Immature natural killer cell (primary cell): ENCODE measurements at regions not wholly inside any gene's neighbourhood (a gene's known extent, or its start where the extent isn't known, plus 50 kb on each side); places are given as distances from the start of the nearest gene placed in this dataset.

ENCODE experiments used
- DNase-seq, 3 donors: peaks; one replicate each; pipeline ENCODE4 v3.0.0; 2022; ENCODE audit warnings: mixed read lengths in 1 of 3
- H3K27ac Mint-ChIP-seq, 6 donors: one replicate each; pipeline ENCODE4 v1.8.0; 2020; ENCODE audit warnings: mixed read lengths in 6 of 6, mild to moderate bottlenecking in 5 of 6, inconsistent platforms in 4 of 6, moderate library complexity in 3 of 6
- H3K27me3 Mint-ChIP-seq, 3 donors: one replicate each; pipeline ENCODE4 v1.8.0; 2020 to 2021; ENCODE audit warnings: low read depth in 3 of 3, mild to moderate bottlenecking in 3 of 3, mixed read lengths in 3 of 3, moderate library complexity in 3 of 3, inconsistent platforms in 1 of 3
- H3K36me3 Mint-ChIP-seq, 3 donors: one replicate each; pipeline ENCODE4 v1.8.0; 2020; ENCODE audit warnings: mixed read lengths in 3 of 3, inconsistent platforms in 2 of 3, mild to moderate bottlenecking in 2 of 3
- H3K4me1 Mint-ChIP-seq, 2 donors: one replicate each; pipeline ENCODE4 v1.8.0; 2020; ENCODE audit warnings: inconsistent platforms in 2 of 2, mild to moderate bottlenecking in 2 of 2, mixed read lengths in 2 of 2, moderate library complexity in 1 of 2
- H3K4me3 Mint-ChIP-seq, 5 donors: one replicate each; pipeline ENCODE4 v1.8.0; 2020; ENCODE audit warnings: mild to moderate bottlenecking in 5 of 5, mixed read lengths in 5 of 5, inconsistent platforms in 3 of 5, moderate library complexity in 3 of 5
- H3K9me3 Mint-ChIP-seq, 6 donors: one replicate each; pipeline ENCODE4 v1.8.0; 2020; ENCODE audit warnings: mild to moderate bottlenecking in 6 of 6, mixed read lengths in 6 of 6, inconsistent platforms in 4 of 6, moderate library complexity in 3 of 6

DNA sequence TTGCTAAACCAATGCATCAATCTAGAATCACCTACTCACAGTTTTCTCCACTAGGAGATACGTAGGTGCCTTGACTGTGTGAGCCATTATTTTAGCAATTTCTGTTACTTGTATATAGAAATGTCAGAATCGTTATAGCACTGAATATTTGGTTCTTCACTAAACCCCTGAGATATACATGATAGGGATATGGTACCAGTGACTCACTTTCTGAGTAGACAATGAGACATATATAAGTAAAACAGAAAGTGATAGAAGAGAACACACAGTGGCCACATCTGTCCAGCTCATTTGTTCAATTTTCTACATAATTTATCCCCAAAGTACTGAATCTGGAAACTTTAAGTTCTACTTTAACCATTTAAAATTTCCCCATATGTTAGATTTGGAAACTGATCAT is 1505.5 kb upstream of the TMEM132C start:
- Mint-ChIP-seq H3K9me3 (peaks cover 3 to 24% (median 9%) of the 10 kb centered on the region in 6 donors), H3K27me3 (no peaks in the 10 kb centered on the region), H3K27ac (peak overlapping the region in 3 of 6 donors; percentile 30 to 63 (median 40)), H3K36me3 (peaks cover 4 to 34% (median 8%) of the 10 kb centered on the region in 3 donors), H3K4me3 (peak overlapping the region in 1 of 5 donors; percentile 20), H3K4me1 (peaks cover 14 to 30% of the 10 kb centered on the region in 2 donors)
- no peak for DNase-seq

DNA sequence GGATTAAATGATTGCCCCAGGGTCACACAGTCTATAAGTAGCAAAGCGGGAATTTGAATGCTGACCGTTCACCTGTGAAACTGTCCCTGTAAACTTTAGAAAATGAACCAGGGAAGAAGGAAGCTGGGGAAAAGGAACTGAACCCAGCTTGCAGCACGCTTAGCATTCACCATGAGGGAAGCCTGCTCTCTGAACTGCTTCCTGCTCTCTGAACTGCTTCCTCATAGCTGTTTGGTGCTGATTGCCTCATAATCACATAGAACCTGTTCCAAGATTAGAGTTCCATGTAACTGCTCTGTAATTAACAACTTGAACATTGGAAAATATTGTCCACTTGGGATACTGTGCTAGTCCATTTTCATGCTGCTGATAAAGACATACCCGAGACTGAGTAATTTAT is 1504.8 kb upstream of the TMEM132C start:
- DNase-seq, result no peak
- Mint-ChIP-seq H3K4me1 (peaks cover 18 to 37% of the 10 kb centered on the region in 2 donors), H3K9me3 (peaks cover 3 to 24% (median 10%) of the 10 kb centered on the region in 6 donors), H3K4me3 (peak overlapping the region in 3 of 5 donors; percentile 12 to 73 (median 41)), H3K27me3 (peaks cover 0 to 2% (median 0%) of the 10 kb centered on the region in 3 donors), H3K27ac (peak overlapping the region in 1 of 6 donors; percentile 90), H3K36me3 (peaks cover 4 to 39% (median 8%) of the 10 kb centered on the region in 3 donors)

DNA sequence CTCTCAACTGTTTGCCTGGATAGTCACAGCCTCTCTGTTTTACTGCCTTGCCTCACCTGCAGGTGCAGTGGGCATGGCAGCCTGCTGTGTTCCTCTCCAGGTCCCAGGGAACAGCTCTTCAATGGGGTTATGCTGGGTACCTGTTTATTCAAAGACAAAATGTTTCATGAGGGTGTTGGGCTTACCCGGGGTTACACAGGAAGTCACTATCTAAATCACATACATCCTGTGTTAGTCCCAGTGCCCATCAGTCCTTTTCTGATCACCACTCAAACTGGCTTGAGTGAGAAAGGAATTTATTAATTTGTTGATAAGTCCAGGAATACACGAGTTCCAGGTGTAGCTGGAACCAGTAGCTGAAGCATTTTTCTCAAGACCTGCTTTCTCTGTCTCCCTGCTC is 1503.6 kb upstream of the TMEM132C start:
- H3K27ac Mint-ChIP-seq, result peak overlapping the region in 2 of 6 donors; percentile 65 to 78
- peaks cover 3 to 24% (median 10%) of the 10 kb centered on the region in 6 donors for H3K9me3 Mint-ChIP-seq
- H3K4me1 Mint-ChIP-seq, result peaks cover 21 to 40% of the 10 kb centered on the region in 2 donors
- H3K27me3 Mint-ChIP-seq, result peaks cover 0 to 2% (median 0%) of the 10 kb centered on the region in 3 donors
- H3K4me3 Mint-ChIP-seq, result peak overlapping the region in 2 of 5 donors; percentile 17 to 73
- H3K36me3 Mint-ChIP-seq, result peaks cover 4 to 41% (median 8%) of the 10 kb centered on the region in 3 donors
- peak in 1 of 3 donors; percentile 36 for DNase-seq

DNA sequence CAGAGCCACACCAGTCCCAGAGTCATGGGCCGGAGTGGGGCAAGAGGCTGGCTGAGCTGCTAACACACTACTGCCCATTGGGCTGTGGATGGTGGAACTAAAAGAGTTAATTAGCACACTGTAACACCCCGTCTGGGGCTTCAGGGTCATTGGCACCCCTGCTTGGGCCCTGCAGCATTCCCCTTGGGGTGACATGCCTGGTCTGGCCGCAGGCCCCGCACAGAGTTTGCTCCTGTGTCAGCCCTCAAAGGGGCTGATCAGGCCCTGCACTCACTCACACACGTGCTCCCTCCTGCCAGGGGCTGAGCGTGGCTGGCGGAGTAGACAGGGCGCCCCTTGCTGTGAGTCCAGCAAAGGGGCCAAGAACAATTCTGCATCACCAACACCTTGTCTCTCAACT is 1499.6 kb upstream of the TMEM132C start:
- no peak for DNase-seq
- Mint-ChIP-seq H3K4me1 (peaks cover 25 to 39% of the 10 kb centered on the region in 2 donors), H3K9me3 (peaks cover 5 to 31% (median 13%) of the 10 kb centered on the region in 6 donors), H3K36me3 (peaks cover 4 to 42% (median 9%) of the 10 kb centered on the region in 3 donors), H3K4me3 (peak overlapping the region in 1 of 5 donors; percentile 69), H3K27me3 (peaks cover 0 to 4% (median 1%) of the 10 kb centered on the region in 3 donors), H3K27ac (peak overlapping the region in 4 of 6 donors; percentile 25 to 97 (median 74))

DNA sequence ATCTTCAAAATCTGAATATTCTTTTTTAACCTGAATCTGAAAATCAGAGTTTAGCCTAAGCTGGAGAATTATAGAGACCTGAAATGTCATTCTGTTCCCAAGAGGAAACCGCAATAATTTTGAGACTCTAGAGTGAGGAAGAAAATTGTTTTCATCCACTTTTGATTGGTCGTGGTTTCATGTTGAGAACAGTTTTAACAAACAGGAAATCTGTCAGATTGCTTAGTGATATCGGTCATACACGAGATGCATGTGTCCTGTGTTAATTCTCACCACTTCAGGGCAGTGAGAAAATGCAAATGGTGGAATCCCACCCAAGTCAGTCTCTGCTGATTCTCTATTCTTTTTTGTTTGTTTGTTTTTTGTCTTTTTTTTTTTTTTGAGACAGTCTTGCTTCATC is 1498.5 kb upstream of the TMEM132C start:
- Mint-ChIP-seq H3K9me3 (peaks cover 9 to 30% (median 12%) of the 10 kb centered on the region in 6 donors), H3K27ac (peak overlapping the region; percentile 40 to 97 (median 76)), H3K4me1 (peaks cover 18 to 29% of the 10 kb centered on the region in 2 donors), H3K27me3 (peaks cover 0 to 4% (median 1%) of the 10 kb centered on the region in 3 donors), H3K36me3 (peaks cover 4 to 35% (median 9%) of the 10 kb centered on the region in 3 donors), H3K4me3 (peak overlapping the region in 3 of 5 donors; percentile 11 to 80 (median 56))
- DNase-seq, result peak; percentile 19 to 71 (median 27)

DNA sequence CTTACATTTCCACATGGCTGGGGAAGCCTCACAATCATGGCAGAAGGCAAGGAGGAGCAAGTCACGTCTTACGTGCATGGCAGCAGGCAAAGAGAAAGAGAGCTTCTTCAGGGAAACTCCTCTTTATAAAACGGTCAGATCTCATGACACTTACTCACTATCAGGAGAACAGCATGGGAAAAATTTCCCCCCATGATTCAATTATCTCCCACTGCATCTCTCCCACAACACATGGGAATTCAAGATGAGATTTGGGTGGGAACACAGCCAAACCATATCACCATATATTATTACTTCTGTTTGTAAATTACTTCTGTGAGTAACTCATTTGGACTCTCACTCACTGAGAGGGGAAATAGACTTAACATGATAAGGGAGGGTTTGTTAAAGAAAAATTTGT is 1496.8 kb upstream of the TMEM132C start:
- H3K9me3 Mint-ChIP-seq, result peaks cover 3 to 19% (median 9%) of the 10 kb centered on the region in 6 donors

DNA sequence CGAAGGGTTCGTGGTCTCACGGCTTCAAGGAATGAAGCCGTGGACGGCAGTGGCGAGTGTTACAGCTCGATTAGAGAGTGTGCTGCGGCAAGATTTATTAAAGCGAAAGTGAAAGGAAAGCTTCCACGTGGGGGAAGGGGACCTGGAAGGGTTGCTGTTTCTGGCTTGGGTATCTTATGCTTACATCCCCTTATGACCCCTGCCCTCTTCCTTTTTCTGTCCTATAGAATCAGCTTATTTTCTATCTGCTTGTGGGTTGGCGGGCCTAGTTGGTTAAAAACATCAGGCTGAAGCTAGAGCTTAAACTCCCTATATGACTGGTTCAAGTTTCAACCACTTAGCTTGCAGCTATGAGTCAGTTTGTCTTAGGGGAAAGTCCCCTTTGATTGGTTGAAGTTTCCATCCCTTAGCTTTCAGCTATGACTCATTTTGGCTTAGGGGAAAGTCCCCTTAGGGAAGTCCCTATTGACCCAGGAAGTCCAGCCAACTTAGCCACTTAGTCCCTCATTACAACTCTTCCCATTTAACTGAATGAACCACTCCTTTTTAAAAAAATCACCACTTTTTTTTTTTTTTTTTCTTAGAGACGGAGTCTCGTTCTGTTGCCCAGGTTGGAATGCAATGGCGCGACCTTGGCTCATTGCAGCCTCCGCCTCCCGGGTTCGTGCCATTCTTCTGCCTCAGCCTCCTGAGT is 1494.7 kb upstream of the TMEM132C start:
- peak overlapping the region; percentile 32 to 99 (median 80) for H3K27ac Mint-ChIP-seq
- peaks cover 0 to 2% (median 1%) of the 10 kb centered on the region in 3 donors for H3K27me3 Mint-ChIP-seq
- peak overlapping the region; percentile 60 to 99 (median 67) for H3K4me3 Mint-ChIP-seq
- H3K9me3 Mint-ChIP-seq, result peaks cover 0 to 19% (median 7%) of the 10 kb centered on the region in 6 donors
- H3K36me3 Mint-ChIP-seq, result peaks cover 0 to 15% (median 4%) of the 10 kb centered on the region in 3 donors
- peaks cover 9 to 11% of the 10 kb centered on the region in 2 donors for H3K4me1 Mint-ChIP-seq
- peak; percentile 14 to 79 (median 35) for DNase-seq

More for the DNA sequence above, 1496.8 kb upstream of the TMEM132C start:
- H3K4me1 Mint-ChIP-seq, result peaks cover 13 to 21% of the 10 kb centered on the region in 2 donors
- peaks cover 0 to 4% (median 1%) of the 10 kb centered on the region in 3 donors for H3K27me3 Mint-ChIP-seq
- no peak for DNase-seq
- H3K4me3 Mint-ChIP-seq, result peak overlapping the region in 3 of 5 donors; percentile 41 to 86 (median 52)
- peak overlapping the region in 3 of 6 donors; percentile 10 to 89 (median 87) for H3K27ac Mint-ChIP-seq
- H3K36me3 Mint-ChIP-seq, result peaks cover 0 to 25% (median 4%) of the 10 kb centered on the region in 3 donors

DNA sequence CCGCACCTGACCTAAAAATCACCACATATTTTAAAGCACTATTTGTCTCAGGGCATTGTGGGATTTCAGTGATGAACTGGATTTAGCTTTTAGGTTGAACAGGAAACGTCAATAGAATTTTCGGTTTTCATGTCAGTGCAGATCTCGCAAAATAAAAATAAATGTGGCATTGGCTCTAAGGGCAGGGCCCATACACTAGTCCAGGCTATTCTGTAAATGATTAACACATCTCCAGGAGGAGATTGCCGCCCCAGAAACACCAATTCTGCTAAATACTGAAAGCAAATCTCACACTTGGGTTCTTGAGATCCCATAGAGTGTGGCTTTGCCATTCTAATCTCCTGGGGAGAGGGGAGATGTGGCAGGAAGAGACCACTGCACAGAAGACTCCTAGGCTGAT is 1494.0 kb upstream of the TMEM132C start:
- H3K9me3 Mint-ChIP-seq, result peaks cover 0 to 19% (median 7%) of the 10 kb centered on the region in 6 donors
- peaks cover 9 to 11% of the 10 kb centered on the region in 2 donors for H3K4me1 Mint-ChIP-seq
- DNase-seq, result no peak
- peaks cover 0 to 2% (median 1%) of the 10 kb centered on the region in 3 donors for H3K27me3 Mint-ChIP-seq
- H3K27ac Mint-ChIP-seq, result peak overlapping the region in 2 of 6 donors; percentile 99
- H3K4me3 Mint-ChIP-seq, result no peak overlapping the region
- peaks cover 0 to 15% (median 4%) of the 10 kb centered on the region in 3 donors for H3K36me3 Mint-ChIP-seq

DNA sequence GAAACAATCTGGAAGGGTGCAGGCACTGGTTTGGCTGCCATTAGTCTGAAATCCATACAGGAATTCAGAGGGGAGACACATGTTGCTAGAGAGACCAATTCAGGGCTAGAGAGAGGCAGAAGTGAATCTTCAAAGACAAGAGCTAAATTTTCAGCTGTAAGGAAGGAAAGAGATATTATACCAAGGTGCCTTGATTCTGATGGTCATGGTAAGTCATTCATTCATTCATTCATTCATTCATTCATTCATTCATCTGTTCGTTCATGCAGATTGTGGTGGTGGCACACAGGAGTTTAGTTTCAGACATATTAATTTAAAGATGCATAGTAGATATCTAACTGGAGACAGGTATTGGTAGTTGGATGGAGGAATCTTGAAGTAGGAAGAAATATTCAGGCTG is 1493.5 kb upstream of the TMEM132C start:
- no peak for DNase-seq

DNA sequence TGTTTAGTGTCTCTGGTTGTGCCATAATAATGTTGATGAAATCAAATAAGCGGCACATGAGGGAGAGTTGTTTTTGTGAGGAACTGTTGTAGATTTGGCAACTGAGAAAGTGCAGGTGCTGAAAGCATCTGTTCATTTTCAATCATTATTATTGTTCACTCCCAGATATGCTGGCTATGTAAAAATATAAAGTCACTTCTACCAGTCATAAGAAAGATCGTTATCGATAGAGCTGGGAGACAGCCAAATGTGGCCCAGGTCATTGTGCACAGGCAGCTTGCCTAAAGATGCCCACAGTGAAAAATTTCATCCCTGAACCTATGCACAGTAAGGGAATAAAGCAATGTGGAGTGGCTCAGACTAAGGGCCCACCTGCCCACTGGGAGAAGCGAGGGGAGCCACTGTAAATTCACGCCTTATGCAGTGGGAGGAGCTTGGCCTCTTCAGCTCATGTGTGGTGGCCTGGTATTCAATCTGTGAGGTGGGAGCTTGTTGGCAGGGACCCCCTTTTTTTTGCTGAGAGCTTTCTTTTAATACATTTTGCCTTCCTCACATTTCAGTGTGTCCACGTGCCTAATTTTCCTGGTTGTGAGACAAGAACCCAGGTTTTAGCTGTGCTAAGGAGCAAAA is 1490.8 kb upstream of the TMEM132C start:
- DNase-seq, result no peak
- Mint-ChIP-seq H3K27me3 (peaks cover 0 to 2% (median 0%) of the 10 kb centered on the region in 3 donors), H3K4me1 (peaks cover 0 to 4% of the 10 kb centered on the region in 2 donors), H3K27ac (no peak overlapping the region), H3K4me3 (no peak overlapping the region), H3K36me3 (peaks cover 0 to 4% (median 0%) of the 10 kb centered on the region in 3 donors), H3K9me3 (peaks cover 0 to 14% (median 7%) of the 10 kb centered on the region in 6 donors)

More for the DNA sequence above, 1493.5 kb upstream of the TMEM132C start:
- Mint-ChIP-seq H3K9me3 (peaks cover 0 to 19% (median 7%) of the 10 kb centered on the region in 6 donors), H3K4me3 (no peak overlapping the region), H3K4me1 (peaks cover 6 to 7% of the 10 kb centered on the region in 2 donors), H3K27ac (peak overlapping the region in 3 of 6 donors; percentile 8 to 99 (median 99)), H3K36me3 (peaks cover 0 to 11% (median 4%) of the 10 kb centered on the region in 3 donors), H3K27me3 (peaks cover 0 to 2% (median 1%) of the 10 kb centered on the region in 3 donors)

DNA sequence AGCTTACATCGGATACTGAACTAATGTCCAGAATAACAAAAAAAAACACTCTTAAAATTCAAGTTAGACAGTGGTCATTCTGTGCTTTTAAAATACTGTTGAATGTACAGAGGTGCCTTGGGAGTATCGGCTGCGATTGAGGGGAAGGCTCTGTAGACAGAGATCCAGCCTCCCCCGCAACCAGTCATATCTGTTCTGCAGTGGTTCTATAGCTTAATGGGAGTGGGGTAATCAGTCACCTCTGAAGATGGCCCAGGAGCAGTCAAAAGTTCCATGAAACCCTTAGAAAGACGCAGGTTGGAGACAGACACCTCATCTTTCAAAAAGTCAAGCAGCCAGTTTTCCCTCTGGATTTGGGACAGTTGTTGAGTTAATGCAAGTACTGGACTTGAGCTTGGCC is 1486.6 kb upstream of the TMEM132C start:
- H3K36me3 Mint-ChIP-seq, result no peaks in the 10 kb centered on the region
- H3K27me3 Mint-ChIP-seq, result peaks cover 0 to 3% (median 0%) of the 10 kb centered on the region in 3 donors
- H3K9me3 Mint-ChIP-seq, result no peaks in the 10 kb centered on the region
- DNase-seq, result no peak
- H3K27ac Mint-ChIP-seq, result no peak overlapping the region
- H3K4me1 Mint-ChIP-seq, result no peaks in the 10 kb centered on the region
- H3K4me3 Mint-ChIP-seq, result no peak overlapping the region

DNA sequence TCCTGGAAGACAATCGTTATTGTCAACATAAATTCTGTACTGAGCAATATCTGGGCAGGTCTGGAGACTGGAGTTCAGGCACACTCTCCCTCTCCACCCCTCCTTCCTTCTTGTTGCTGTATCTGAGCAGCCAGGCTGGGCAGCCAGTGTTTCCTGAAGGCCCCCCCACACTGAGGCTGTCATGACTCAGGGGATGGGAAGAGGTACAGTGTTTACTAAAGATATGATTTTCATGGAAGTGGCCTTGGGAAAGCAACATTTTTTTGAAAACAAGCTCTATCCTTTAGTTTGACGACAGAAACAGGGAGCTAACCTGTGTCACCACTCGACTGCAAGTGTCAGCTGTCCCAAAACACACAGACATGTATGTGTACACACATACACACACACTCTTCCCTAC is 1485.4 kb upstream of the TMEM132C start:
- Mint-ChIP-seq H3K4me3 (no peak overlapping the region), H3K27ac (peak overlapping the region in 1 of 6 donors; percentile 27)
- no peak for DNase-seq

DNA sequence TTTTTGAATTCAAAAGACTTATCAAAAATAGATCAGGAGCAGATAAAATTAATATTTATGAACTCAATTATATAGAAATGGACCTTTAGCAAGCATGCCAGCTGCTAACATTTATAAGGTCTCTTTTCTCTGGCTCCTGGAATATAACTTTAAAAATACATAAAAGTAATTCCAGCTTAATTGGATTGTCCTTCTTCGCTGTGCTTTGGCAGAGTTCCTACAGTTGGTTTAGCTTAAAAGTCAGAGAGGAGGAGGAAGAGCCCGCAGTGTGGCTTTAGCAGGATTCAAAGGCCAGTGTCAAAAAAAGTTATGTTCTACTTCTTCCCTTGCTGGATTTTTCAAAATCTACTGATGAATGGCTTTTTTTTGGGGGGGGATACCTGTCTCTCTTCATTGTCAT is 1484.9 kb upstream of the TMEM132C start:
- no peaks in the 10 kb centered on the region for H3K4me1 Mint-ChIP-seq
- H3K27me3 Mint-ChIP-seq, result peaks cover 0 to 3% (median 0%) of the 10 kb centered on the region in 3 donors
- no peak overlapping the region for H3K4me3 Mint-ChIP-seq
- no peaks in the 10 kb centered on the region for H3K36me3 Mint-ChIP-seq
- DNase-seq, result no peak
- peaks cover 0 to 7% (median 0%) of the 10 kb centered on the region in 6 donors for H3K9me3 Mint-ChIP-seq
- H3K27ac Mint-ChIP-seq, result no peak overlapping the region

More for the DNA sequence above, 1485.4 kb upstream of the TMEM132C start:
- Mint-ChIP-seq H3K4me1 (no peaks in the 10 kb centered on the region), H3K36me3 (no peaks in the 10 kb centered on the region), H3K9me3 (peaks cover 0 to 3% (median 0%) of the 10 kb centered on the region in 6 donors), H3K27me3 (peaks cover 0 to 3% (median 0%) of the 10 kb centered on the region in 3 donors)
